SK-N-SH (cell line): ENCODE measurements at regions not wholly inside any gene's neighbourhood (a gene's known extent, or its start where the extent isn't known, plus 50 kb on each side); places are given as distances from the start of the nearest gene placed in this dataset.

Experiments used
- CTCF ChIA-PET: fragments of 300-600, 350-600 bp; formaldehyde crosslinking; extraction: SDS; loops from one replicate; lab custom pipeline; 2021; lab: Yijun Ruan, JAX
- POLR2A ChIA-PET: fragments of 350-600 bp; sonication (Branson Sonifier 250); formaldehyde crosslinking; extraction: SDS; loops from one replicate; lab custom pipeline; 2020; ENCODE audit warnings: antibody characterized with exemption, inconsistent platforms; lab: Yijun Ruan, JAX
- DNase-seq: peaks from one replicate; pipeline ENCODE4 v3.0.0; 2012
- H2AFZ ChIP-seq: fragments of 200-600 bp; sonication (generic); 2 replicates; pipeline ENCODE4 v1.8.1; 2016; ENCODE audit warnings: antibody characterized with exemption, mild to moderate bottlenecking, low read depth
- H3F3A ChIP-seq: fragments of 200-600 bp; sonication (generic); replicated peaks from 2 replicates; pipeline ENCODE3; 2016; ENCODE audit warnings: antibody characterized with exemption, mild to moderate bottlenecking; ENCODE audit not compliant: insufficient read depth
- H3K27ac ChIP-seq, 2 experiments: fragments of 200-500 bp in 1 of 2; fragments of 200-600 bp in 1 of 2; sonication (Bioruptor generic) in 1 of 2; sonication (generic), shearing (Covaris generic) in 1 of 2; 2 replicates each; pipeline versions ENCODE4 v1.5.1 to v1.6.1; 2014 to 2016; ENCODE audit warnings: low read depth in 2 of 2, inconsistent platforms in 1 of 2, low read length in 1 of 2, mild to moderate bottlenecking in 1 of 2, mixed read lengths in 1 of 2
- H3K27me3 ChIP-seq: fragments of 200-600 bp; sonication (generic), shearing (Covaris generic); 2 replicates; pipeline ENCODE4 v1.6.1; 2016; ENCODE audit warnings: mixed run types; ENCODE audit not compliant: insufficient read depth
- H3K36me3 ChIP-seq, 2 experiments: fragments of 200-500 bp in 1 of 2; fragments of 200-600 bp in 1 of 2; sonication (Bioruptor generic) in 1 of 2; sonication (generic) in 1 of 2; replicated peaks in 1 of 2; 2 replicates each; pipeline versions ENCODE3 to v1.5.1; 2014 to 2016; ENCODE audit warnings: low read length in 1 of 2, mild to moderate bottlenecking in 1 of 2; ENCODE audit not compliant: insufficient read depth in 2 of 2, control insufficient read depth in 1 of 2
- H3K4me1 ChIP-seq, 2 experiments: fragments of 200-500 bp in 1 of 2; fragments of 200-600 bp in 1 of 2; sonication (Bioruptor generic) in 1 of 2; sonication (generic), shearing (Covaris generic) in 1 of 2; 2 replicates each; pipeline versions ENCODE4 v1.5.1 to v1.6.1; 2014 to 2016; ENCODE audit warnings: low read depth in 1 of 2, low read length in 1 of 2, mixed run types in 1 of 2; ENCODE audit not compliant: insufficient read depth in 2 of 2, control insufficient read depth in 1 of 2
- H3K4me2 ChIP-seq: fragments of 200-600 bp; sonication (generic), shearing (Covaris generic); 2 replicates; pipeline ENCODE4 v1.6.1; 2017; ENCODE audit warnings: mixed run types
- H3K4me3 ChIP-seq, 2 experiments: fragments of 200-500 bp in 1 of 2; fragments of 200-600 bp in 1 of 2; sonication (Bioruptor generic) in 1 of 2; sonication (generic), shearing (Covaris generic) in 1 of 2; 2 replicates each; pipeline versions ENCODE4 v1.5.1 to v1.8.1; 2014 to 2016; ENCODE audit warnings: low read depth in 2 of 2, inconsistent platforms in 1 of 2, low read length in 1 of 2, mild to moderate bottlenecking in 1 of 2, mixed read lengths in 1 of 2, moderate library complexity in 1 of 2
- H3K79me2 ChIP-seq: fragments of 200-600 bp; sonication (generic); 2 replicates; pipeline ENCODE4 v1.8.1; 2017; ENCODE audit warnings: mild to moderate bottlenecking; ENCODE audit not compliant: insufficient read depth
- H3K9ac ChIP-seq: fragments of 200-600 bp; sonication (generic); 2 replicates; pipeline ENCODE4 v1.6.1; 2017; ENCODE audit warnings: mixed run types
- H3K9me2 ChIP-seq: fragments of 200-600 bp; sonication (generic); 2 replicates; pipeline ENCODE4 v1.6.1; 2017; ENCODE audit warnings: mixed run types
- H3K9me3 ChIP-seq: fragments of 200-600 bp; sonication (generic); 2 replicates; pipeline ENCODE4 v1.6.1; 2017; ENCODE audit warnings: mixed run types, mild to moderate bottlenecking, moderate library complexity
- H4K20me1 ChIP-seq: fragments of 200-600 bp; sonication (generic); 2 replicates; pipeline ENCODE4 v1.6.1; 2017; ENCODE audit warnings: mild to moderate bottlenecking, mixed run types; ENCODE audit not compliant: insufficient read depth
- CHD2 ChIP-seq: fragments of 150-350 bp; IDR thresholded peaks from 2 replicates; pipeline ENCODE4 v1.6.1; 2018; ENCODE audit warnings: low read length; ENCODE audit not compliant: partially characterized antibody
- ELF1 ChIP-seq: IDR thresholded peaks from 2 replicates; pipeline ENCODE4 v1.4.0; 2012
- FOSL2 ChIP-seq: IDR thresholded peaks from 2 replicates; pipeline ENCODE4 v1.4.0; 2012; ENCODE audit warnings: low read depth, mild to moderate bottlenecking, moderate library complexity, borderline replicate concordance
- FOXJ3 ChIP-seq: sonication (generic); formaldehyde crosslinking; IDR thresholded peaks from 2 replicates; pipeline ENCODE4 v1.5.1; 2020; ENCODE audit warnings: mild to moderate bottlenecking, missing genetic modification reagents
- JUND ChIP-seq: IDR thresholded peaks from 2 replicates; pipeline ENCODE4 v1.4.0; 2012
- MXI1 ChIP-seq: IDR thresholded peaks from 2 replicates; pipeline ENCODE4 v1.6.1; 2012; ENCODE audit warnings: mild to moderate bottlenecking, low read depth, low read length, improper control_type of control experiment
- POLR2AphosphoS5 ChIP-seq: IDR thresholded peaks from 2 replicates; pipeline ENCODE4 v1.6.1; 2012; ENCODE audit warnings: low read depth, low read length
- RCOR1 ChIP-seq: fragments of 150-350 bp; IDR thresholded peaks from 2 replicates; pipeline ENCODE4 v1.6.1; 2017; ENCODE audit warnings: antibody characterized with exemption, low read length
- REST ChIP-seq: IDR thresholded peaks from 2 replicates; pipeline ENCODE4 v1.6.1; 2012; ENCODE audit warnings: mild to moderate bottlenecking, low read depth, low read length, moderate library complexity
- RFX5 ChIP-seq: IDR thresholded peaks from 2 replicates; pipeline ENCODE4 v1.6.1; 2012; ENCODE audit warnings: mild to moderate bottlenecking, improper control_type of control experiment, low read length
- SMC3 ChIP-seq: IDR thresholded peaks from 2 replicates; pipeline ENCODE4 v1.6.1; 2012; ENCODE audit warnings: low read depth, low read length, improper control_type of control experiment
- TAF1 ChIP-seq: IDR thresholded peaks from 2 replicates; pipeline ENCODE4 v1.6.1; 2012; ENCODE audit warnings: low read depth, mild to moderate bottlenecking, low read length, moderate library complexity, borderline replicate concordance
- TEAD4 ChIP-seq: IDR thresholded peaks from 2 replicates; pipeline ENCODE4 v1.4.0; 2012; ENCODE audit warnings: mild to moderate bottlenecking, borderline replicate concordance; ENCODE audit not compliant: insufficient read depth
- USF2 ChIP-seq: fragments of 150-350 bp; IDR thresholded peaks from 2 replicates; pipeline ENCODE4 v1.6.1; 2017; ENCODE audit warnings: antibody characterized with exemption, low read length, low read depth, borderline replicate concordance
- YY1 ChIP-seq: IDR thresholded peaks from 2 replicates; pipeline ENCODE4 v1.4.0; 2012; ENCODE audit warnings: low read depth, mild to moderate bottlenecking
- ZBTB33 ChIP-seq: IDR thresholded peaks from 2 replicates; pipeline ENCODE4 v1.4.0; 2012; ENCODE audit warnings: low read depth, borderline replicate concordance
- WGBS: methylation state at CpG from one replicate; pipeline ENCODE4 v1.1.6; 2017; ENCODE audit warnings: low lambda C conversion rate; 5-methylcytosine and 5-hydroxymethylcytosine counted together

GRCh38 chr3:7821858-7822257 lies 679.8 kb upstream of the LMCD1 start:
- no peaks in the 10 kb centered on the region for H3K36me3 ChIP-seq
- no peak overlapping the region for H3K4me2 ChIP-seq
- no peak overlapping the region for H2AFZ ChIP-seq
- WGBS = 10% methylated on average over 1 of the region's 1 CpG
- H3K9me2 ChIP-seq = no peaks in the 10 kb centered on the region
- no peak overlapping the region for H3K9ac ChIP-seq
- no peaks in the 10 kb centered on the region for H3K27me3 ChIP-seq
- peaks cover 16% of the 10 kb centered on the region for H3K9me3 ChIP-seq
- H3K27ac ChIP-seq = no peak overlapping the region
- H3K79me2 ChIP-seq = no peaks in the 10 kb centered on the region
- no peaks in the 10 kb centered on the region for H4K20me1 ChIP-seq
- ChIA-PET CTCF (interaction anchor here (0.7 kb wide), 1 partner anchor 86 kb away, joined by 3 read pairs; no protein-coding TSS in a partner anchor), POLR2A (no interaction called here)
- H3K4me3 ChIP-seq = no peak overlapping the region
- no peak for TF ChIP-seq ELF1
- no peak for TF ChIP-seq SMC3
- TF ChIP-seq ZBTB33 = no peak
- TF ChIP-seq YY1 = no peak
- TF ChIP-seq RFX5 = no peak
- TF ChIP-seq RCOR1 = no peak
- no peak for TF ChIP-seq TAF1
- TF ChIP-seq REST = no peak
- no peak for TF ChIP-seq TEAD4
- TF ChIP-seq JUND = no peak
- TF ChIP-seq POLR2AphosphoS5 = no peak
- TF ChIP-seq MXI1 = no peak
- H3K4me1 ChIP-seq = no peaks in the 10 kb centered on the region
- H3F3A ChIP-seq = no peaks in the 10 kb centered on the region
- no peak for DNase-seq

- H3K27ac ChIP-seq = no peak overlapping the region
- H3F3A ChIP-seq = no peaks in the 10 kb centered on the region
- no peaks in the 10 kb centered on the region for H3K79me2 ChIP-seq
- no peak overlapping the region for H2AFZ ChIP-seq
- H3K27me3 ChIP-seq = no peaks in the 10 kb centered on the region
- no peaks in the 10 kb centered on the region for H3K4me1 ChIP-seq
- TF ChIP-seq FOSL2 (no peak), USF2 (no peak), CHD2 (no peak), FOXJ3 (CRISPR knock-in tag) (no peak), REST (no peak)
- DNase-seq = no peak
- 0 out of 2 replicates have a peak, but pooled peaks cover 7% of the 10 kb centered on the region for H3K9me3 ChIP-seq
- POLR2A ChIA-PET = no interaction called here
- H3K4me3 ChIP-seq = no peak overlapping the region
- no peaks in the 10 kb centered on the region for H3K9me2 ChIP-seq
- no peak overlapping the region for H3K4me2 ChIP-seq
- H3K36me3 ChIP-seq = no peaks in the 10 kb centered on the region
- no peaks in the 10 kb centered on the region for H4K20me1 ChIP-seq
- CTCF ChIA-PET = no interaction called here
- 10% methylated on average over 1 of the region's 1 CpG for WGBS
- no peak overlapping the region for H3K9ac ChIP-seq
These were observed 660.2 kb upstream of the LMCD1 start for GRCh38 chr3:7841451-7841850.
